Epithelial cell of proximal tubule (primary cell): ENCODE measurements at regions not wholly inside any gene's neighbourhood (a gene's known extent, or its start where the extent isn't known, plus 50 kb on each side); places are given as distances from the start of the nearest gene placed in this dataset.

Experiments
- DNase-seq: peaks from one replicate; pipeline ENCODE4 v3.0.0-alpha.2; 2011; ENCODE audit warnings: low read depth
- H3K4me3 ChIP-seq: 2 replicates; pipeline ENCODE4 v1.5.1; 2011; ENCODE audit warnings: low read depth, mild to moderate bottlenecking, low read length
- CTCF ChIP-seq: conservative IDR thresholded peaks from 2 replicates; pipeline ENCODE4 v1.5.1; 2012; ENCODE audit warnings: low read depth, mild to moderate bottlenecking, low read length

DNA sequence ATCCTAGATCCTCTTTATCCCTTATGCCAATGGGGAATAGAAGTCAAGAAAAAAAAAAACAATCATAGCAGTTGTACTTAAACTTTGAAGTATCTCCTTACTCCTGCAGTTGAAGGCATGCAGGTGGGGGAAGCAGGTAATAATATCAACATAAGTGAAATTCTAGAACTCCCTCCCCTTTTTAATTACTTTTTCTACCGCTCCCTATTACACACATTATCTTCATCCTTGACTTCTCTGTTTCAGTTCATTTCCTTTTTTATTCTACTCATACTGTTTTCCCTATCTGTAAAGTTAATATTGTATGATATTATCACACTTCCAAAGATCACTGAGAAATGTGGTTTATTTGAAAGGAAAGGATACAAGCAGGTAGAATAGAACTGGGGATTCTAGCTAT is 962.0 kb downstream of the PLA2G4A start:
- DNase-seq = no peak
- no peak overlapping the region for H3K4me3 ChIP-seq
- TF ChIP-seq CTCF = no peak

- DNase-seq = no peak
- H3K4me3 ChIP-seq = no peak overlapping the region
- TF ChIP-seq CTCF = no peak
These were observed 965.8 kb downstream of the PLA2G4A start for GRCh38 chr1:187794561-187794960.

DNA sequence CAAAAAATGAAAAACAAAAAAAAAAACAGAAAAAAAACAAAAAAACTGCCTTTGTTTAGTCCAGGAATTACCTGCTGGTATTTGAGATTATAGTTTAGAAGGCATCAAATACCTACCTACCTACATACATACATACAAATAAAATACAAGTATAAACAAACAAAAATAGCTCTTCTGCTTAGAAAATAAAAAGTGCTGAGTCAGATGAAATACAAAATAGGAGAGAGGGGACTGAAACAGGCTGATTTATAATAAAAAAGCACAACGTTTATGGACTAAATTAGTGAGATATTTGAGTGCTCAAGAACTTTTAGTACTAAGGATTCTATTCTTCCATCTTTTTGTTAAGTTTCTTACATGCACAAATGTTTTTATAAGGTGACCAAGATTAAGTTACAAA is 980.8 kb downstream of the PLA2G4A start:
- no peak for DNase-seq
- no peak for TF ChIP-seq CTCF
- H3K4me3 ChIP-seq = no peak overlapping the region

DNA sequence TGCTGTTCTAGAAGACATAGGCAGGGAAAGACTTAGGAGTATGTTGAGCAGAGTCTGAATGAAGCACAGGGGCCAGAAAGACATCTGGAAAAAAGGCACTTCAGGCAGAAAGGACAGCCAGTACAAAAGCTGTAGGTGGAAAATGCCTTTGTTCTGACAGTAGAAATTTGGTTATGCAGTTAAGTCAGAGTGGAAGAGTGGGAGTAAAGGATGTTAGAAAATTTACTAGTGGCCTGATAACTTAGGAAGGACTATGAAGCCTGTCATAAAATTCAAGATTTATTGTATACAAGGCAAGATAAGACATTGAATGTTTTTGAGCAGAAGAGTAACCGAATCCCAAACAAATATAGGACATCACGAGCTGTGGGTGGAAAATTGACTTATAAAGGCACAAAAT is 987.9 kb downstream of the PLA2G4A start:
- no peak for TF ChIP-seq CTCF
- no peak overlapping the region for H3K4me3 ChIP-seq
- DNase-seq = no peak

DNA sequence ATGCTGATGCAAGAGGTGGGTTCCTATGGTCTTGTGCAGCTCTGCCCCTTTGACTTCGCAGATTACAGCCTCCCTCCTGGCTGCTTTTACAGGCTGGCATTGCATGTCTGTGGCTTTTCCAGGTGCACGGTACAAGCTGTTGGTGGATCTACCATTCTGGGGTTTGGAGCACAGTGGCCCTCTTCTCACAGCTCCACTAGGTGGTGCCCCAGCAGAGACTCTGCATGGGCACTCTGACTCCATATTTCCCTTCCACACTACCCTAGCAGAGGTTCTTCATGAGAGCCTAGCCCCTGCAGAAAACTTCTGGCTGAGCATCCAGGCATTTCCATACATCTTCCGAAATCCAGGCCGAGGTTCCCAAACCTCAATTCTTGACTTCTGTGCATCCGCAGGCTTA is 989.0 kb downstream of the PLA2G4A start:
- DNase-seq = no peak

DNA sequence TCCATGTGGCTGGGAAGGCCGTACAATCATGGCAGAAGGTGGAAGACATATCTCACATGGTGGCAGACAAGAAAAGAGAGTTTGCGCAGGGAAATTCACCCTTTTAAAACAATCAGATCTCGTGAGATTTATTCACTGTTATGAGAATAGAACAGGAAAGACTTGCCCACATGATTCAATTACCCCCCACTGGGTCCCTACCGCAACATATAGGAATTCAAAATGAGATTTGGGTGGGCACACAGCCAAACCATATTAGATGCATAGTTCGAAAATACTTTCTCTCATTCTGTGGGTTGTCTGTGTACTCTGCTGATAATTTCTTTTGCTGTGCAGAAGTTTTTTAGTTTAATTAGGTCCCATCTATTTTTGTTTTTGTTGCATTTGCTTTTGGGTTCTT is 990.3 kb downstream of the PLA2G4A start:
- DNase-seq = no peak
- no peak overlapping the region for H3K4me3 ChIP-seq
- no peak for TF ChIP-seq CTCF

More for the DNA sequence above, 989.0 kb downstream of the PLA2G4A start:
- H3K4me3 ChIP-seq = no peak overlapping the region
- peak; percentile 21 for TF ChIP-seq CTCF

DNA sequence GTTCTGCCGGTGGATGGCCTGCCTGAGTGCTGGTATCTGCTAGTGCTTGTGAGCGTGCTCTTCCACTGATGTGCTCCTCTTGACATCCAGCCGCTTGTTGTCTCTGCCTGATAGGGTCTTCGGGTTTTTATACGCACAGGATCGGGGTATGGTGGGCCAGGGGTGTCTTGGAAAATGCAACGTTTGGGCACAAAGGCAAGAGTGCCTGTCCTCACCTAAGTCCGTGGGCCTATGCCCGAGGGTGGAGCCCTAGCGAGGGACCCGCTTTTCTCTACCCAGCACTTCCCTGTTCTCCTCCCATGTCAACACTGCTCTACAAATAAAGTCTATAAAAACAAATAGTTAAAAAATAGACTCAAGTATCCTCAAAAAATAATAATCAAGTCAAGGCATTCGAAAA is 1007.8 kb downstream of the PLA2G4A start:
- no peak overlapping the region for H3K4me3 ChIP-seq
- no peak for TF ChIP-seq CTCF
- DNase-seq = no peak
